NCI-H2081 treated with DMSO at 0.1 percent for 48 hours (cell line): ENCODE measurements at regions not wholly inside any gene's neighbourhood (a gene's known extent, or its start where the extent isn't known, plus 50 kb on each side); places are given as distances from the start of the nearest gene placed in this dataset.

Experiments
- DNase-seq: peaks from one replicate; lab custom pipeline; 2025; lab: John Stamatoyannopoulos, UW

DNA sequence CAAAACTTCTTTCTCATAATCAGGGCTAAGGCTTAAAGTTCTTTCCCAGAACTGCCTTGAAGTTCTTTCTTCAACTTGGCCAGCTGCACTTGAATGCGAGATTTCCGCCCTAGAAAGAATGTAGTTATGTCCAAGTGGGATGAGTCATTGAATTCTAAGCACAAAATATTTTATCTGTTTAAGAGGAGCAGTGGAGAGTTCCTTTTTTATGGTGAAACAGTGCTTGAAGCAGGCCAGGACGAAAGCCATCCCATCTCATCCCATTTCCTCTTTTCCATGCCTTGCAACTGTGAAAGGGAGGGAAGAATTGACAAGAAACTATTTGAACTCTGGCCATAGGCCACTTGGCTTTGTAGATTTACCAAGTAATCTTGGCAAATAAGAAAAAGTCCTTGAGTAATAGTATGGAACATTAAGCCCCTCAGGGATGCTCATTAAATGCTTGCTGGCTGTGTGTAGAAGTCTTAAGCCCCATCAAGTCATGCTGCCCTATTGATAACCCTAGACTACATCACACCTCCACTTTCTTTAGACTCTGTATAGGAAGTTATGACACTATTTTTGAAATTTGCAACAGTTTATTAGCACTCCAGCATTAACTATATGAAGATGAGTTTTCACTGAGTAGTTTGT, 174.5 kb downstream of the KCTD12 start:
- no peak for DNase-seq

- DNase-seq = no peak
Measured at GRCh38 chr13:76709851-76710250, 176.4 kb downstream of the KCTD12 start.

DNA sequence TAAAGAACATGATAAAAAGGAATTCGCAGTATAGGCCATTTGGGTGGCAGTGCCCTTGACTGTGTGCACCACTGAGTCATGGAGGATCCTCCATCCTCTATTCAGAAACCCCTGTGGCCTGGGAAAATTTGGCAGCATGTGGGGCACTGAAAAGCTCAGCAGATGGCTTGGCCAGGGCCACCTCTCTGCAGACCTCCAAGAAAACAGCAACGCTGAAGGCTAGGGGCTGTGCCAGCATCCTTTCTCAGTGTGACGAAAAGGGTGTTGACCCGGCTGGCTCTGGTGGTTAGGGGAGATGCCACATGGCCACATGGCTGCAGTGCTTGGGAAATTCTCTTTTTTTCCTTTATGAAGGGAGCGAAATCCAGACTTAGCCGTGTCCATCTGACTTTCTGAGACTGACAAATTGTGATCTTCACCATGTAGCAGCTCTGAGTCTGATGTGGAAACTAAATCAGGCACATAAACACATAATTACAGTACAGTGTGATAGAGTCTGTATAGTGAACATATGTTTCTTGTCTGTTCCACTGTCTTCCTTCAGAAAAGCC, 178.0 kb downstream of the KCTD12 start:
- no peak for DNase-seq

DNA sequence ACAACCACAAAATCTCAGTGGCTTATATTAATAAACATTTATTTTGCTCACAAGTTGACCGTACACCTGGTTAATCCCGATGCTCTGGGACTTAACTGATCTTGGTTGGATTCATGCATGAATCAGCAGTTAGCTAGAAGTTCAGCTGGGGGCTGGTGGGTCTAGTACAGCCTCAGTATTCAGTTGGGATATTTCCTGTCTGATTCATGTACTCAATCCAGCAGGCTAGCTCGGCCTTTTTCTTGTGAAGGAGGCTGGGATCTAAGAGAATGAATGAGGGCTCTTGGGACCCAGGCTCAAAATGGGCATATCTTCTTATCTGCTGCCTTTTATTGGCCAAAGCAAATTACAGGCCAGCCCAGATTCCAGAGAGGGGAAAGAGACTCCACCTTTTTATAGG, 178.8 kb downstream of the KCTD12 start:
- no peak for DNase-seq

DNA sequence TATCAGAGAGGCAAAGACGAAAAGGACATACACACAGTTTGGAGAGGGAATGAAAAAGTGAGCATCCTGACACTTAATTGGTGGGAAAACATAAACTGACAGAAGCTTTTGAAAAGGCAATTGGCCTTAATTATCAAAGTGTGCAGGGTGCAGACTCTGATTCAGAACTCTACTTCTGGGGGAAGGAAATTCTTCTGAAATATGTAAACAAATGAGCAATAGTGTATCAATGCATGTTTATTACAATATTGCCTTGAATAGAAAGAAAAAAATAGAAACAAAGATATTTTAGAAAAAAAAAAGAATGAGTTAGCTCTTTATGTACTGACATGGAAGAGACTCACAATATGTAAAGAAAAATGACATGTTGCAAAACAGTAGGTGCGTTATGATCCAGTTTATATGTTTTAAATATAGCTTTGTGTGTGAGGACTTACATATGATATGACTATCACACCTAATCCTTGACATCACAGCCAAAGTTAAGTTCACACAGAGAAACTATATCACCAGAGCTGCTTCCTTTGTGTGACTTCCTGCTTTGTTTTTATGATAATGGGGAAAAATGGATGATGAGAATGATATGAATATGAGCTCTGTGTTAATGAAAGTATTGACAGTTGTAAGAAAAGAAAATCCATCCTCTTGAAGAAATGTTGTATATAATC, 182.4 kb downstream of the KCTD12 start:
- no peak for DNase-seq

DNA sequence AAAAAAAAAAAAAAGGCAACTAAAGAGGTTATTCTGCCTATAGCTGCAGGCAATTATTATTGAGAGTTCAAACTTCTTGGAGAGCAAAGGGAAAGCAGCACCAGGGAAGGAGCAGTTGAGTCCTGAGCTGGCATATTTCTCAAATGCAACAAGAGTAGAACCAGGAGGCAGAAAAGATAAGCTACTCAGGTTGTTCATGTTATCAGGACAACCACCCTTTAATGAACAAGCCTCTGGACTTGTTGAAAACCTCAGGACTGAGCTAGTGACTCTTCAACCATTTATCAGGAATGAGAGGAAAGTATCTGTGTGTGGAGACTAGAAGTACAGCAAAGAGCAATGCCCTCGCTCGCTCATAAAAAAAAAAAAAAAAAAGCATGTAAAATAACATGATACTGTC, 183.0 kb downstream of the KCTD12 start:
- DNase-seq = no peak

- DNase-seq = no peak
Measured at GRCh38 chr13:76697288-76697687, 188.9 kb downstream of the KCTD12 start.

- no peak for DNase-seq
Measured at GRCh38 chr13:76696370-76696769, 189.8 kb downstream of the KCTD12 start.

DNA sequence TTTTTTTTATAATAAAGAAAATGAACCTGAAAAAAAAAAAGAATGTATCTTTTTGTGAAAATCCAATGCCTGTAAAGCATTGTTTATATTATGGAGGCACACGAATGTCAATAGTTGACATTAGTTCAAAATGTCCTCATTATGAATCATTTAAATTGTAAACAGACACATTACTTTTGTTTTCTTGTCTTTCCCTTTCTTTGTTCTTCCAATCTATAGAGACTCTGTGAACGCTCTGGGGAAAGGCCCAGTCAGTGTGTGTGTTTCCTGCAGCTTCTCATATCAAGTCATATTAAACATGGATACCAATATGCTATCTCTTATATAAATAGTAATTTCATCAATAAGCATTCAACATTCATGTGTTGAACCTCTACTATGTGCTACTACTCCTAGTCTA, 193.1 kb downstream of the KCTD12 start:
- DNase-seq = no peak

DNA sequence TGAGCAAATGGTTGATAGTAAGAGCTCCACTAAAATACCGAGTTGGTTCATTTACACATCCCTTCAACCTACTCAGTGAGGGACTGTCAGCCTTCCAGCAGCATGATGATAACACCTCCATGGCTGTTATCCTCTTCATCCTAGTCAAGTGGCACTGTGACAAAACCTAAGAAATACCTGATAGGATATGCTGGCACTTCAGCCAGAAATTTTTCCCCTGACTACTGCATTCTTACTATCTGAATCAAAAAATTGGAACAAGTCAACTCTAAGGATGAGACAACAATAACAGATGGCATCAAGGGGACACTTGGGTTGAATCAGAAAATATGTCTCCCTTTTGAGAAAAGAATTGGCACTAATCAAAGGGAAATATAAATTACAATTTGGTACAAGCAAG, 193.9 kb downstream of the KCTD12 start:
- no peak for DNase-seq

DNA sequence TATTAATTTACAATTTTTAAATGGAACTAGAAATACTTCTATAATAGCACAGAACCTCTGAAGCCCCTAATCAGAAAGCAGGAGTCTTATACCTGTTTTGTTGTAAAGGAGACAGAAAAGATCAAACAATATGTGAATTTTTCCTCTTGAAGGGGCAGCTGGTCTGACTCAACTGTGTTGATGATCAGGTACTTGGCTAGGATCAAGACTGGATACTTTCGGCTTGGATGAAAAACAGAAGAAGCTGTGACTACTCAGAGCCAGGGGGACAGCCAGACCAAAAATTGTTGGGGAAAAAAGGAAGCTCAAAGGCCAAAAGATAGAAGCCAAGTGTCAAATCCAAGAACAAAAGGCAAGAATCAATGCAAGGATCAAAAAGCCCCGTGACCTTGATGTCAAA, 195.6 kb downstream of the KCTD12 start:
- no peak for DNase-seq

GRCh38 chr13:76687467-76687866, 198.7 kb downstream of the KCTD12 start:
- no peak for DNase-seq

GRCh38 chr13:76685938-76686337, 200.3 kb downstream of the KCTD12 start:
- DNase-seq = no peak

- DNase-seq = no peak
Measured at GRCh38 chr13:76684336-76684735, 201.9 kb downstream of the KCTD12 start.

GRCh38 chr13:76683854-76684253, 202.4 kb downstream of the KCTD12 start:
- DNase-seq = no peak

DNA sequence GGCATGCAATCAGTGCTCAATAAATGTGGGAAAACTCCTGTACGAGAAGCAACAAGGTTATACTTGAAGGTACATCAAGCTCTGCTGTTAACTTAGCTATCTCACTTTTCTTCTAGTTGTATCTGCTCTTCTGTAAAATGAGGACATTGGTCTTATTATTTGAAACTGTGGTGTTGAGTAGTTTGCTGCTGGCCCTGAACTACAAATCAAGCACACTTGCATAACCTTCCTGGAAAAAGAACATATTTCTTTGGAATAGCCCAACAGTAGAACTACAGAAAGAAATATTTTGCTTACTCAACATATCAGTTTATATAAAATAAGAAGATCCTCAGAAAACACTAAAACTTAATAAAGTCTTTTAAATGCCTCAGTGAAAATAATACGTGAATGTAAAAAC, 203.0 kb downstream of the KCTD12 start:
- no peak for DNase-seq

GRCh38 chr13:76680112-76680511, 206.1 kb downstream of the KCTD12 start:
- no peak for DNase-seq

DNA sequence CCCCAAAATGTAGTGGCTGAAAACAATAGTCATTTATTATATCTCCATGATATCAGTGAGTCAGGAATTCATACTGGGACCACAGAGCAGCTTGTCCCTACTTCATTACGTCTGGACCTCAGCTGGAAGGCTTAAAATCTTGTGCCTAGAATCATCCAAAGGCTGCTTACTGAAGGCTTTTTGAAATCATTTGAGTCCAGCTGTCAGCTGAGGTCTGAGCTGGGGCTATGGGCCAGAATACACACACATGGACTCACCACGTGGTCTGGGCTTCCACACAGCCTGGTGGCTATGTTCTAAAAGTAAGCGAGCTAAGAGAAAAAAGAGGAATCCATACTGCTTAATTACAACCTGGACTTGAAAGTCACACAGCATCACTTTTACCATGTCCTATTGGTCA, 209.2 kb downstream of the KCTD12 start:
- DNase-seq = no peak

GRCh38 chr13:76672420-76672819, 213.8 kb downstream of the KCTD12 start:
- DNase-seq = no peak

- DNase-seq = no peak
Measured at GRCh38 chr13:76668716-76669115, 217.5 kb downstream of the KCTD12 start.

DNA sequence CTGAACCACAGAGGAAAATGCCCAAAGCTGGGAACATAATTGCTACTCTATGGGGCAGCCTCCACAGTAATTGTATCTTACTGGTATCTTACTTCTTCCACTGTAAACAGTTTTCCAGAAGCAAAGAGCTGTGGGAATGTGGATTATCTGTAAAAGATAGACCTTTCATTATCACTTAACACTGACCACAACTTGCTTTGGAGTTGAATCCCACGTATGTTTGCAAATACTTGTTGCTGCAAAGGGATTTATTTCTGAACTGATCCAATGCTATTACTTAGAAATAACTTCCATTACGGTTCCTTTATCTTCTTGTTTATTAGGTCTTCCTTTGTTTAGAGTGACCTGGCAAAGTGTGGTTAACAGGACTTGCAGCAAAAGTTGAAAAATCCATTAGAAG, 218.1 kb downstream of the KCTD12 start:
- DNase-seq = no peak

GRCh38 chr13:76667551-76667950, 218.7 kb downstream of the KCTD12 start:
- DNase-seq = no peak

DNA sequence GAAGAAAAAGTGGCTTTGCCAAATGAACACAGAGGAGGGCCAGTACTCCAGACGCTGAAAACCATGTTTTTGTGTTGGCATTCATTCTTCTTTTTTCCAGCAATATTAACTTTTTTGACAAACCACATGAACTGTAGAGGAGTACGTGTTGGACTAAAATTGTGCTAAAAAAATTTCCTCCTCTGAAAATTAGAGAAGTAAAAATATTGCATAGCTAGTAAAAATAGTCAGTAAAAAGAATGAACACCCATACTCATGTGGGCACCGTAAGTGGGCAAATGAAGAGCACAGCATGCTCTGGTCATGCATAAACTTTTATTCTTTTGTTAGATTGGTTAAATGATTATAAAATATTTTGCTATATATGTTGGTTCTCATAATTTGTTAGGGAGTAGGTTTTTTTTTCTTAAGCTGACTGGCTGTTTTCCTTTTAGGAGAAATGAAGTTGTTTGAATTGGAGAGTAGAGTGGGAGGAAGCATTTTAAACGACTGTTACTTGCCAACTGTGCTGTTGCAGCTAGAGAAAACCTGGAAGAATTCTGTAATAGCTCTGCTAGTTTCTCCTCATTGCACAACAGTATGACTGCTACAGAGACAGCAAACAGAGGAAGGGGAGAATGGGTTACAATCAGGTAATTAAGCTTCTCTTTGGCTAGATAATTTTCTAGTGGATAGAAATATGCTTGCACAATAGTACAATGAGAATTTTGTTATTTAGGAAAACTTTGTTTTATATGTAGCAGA, 222.4 kb downstream of the KCTD12 start:
- no peak for DNase-seq
